ENCODE measurements at regions not wholly inside any gene's neighbourhood (a gene's known extent, or its start where the extent isn't known, plus 50 kb on each side); places are given as distances from the start of the nearest gene placed in this dataset.

DNA sequence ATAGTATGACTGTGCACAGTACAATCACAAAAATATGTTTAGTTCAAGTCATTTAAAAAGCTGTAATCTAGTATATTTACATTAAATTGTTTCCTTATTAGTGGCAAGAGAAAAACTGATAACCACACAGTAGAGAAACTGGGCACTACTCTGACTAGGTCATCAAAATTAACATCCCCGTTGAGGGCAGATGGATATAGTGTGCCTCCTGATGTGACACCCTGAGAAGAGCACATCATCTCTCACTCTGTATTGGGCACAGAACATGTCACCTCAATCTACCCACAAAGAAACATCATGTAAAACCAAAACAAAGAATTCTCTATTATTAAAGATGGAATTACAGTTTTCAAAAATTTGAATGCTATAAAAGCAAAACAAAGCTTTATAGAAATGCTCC, 221.9 kb upstream of the NANOGP8 start:
- TF ChIP-seq, protein P1, sequence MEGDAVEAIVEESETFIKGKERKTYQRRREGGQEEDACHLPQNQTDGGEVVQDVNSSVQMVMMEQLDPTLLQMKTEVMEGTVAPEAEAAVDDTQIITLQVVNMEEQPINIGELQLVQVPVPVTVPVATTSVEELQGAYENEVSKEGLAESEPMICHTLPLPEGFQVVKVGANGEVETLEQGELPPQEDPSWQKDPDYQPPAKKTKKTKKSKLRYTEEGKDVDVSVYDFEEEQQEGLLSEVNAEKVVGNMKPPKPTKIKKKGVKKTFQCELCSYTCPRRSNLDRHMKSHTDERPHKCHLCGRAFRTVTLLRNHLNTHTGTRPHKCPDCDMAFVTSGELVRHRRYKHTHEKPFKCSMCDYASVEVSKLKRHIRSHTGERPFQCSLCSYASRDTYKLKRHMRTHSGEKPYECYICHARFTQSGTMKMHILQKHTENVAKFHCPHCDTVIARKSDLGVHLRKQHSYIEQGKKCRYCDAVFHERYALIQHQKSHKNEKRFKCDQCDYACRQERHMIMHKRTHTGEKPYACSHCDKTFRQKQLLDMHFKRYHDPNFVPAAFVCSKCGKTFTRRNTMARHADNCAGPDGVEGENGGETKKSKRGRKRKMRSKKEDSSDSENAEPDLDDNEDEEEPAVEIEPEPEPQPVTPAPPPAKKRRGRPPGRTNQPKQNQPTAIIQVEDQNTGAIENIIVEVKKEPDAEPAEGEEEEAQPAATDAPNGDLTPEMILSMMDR (IDR thresholded peaks at IDR 0.05), result no peak
- no peak for TF ChIP-seq POLR2A (IDR thresholded peaks at IDR 0.05)

Data from prostate gland (tissue), 2 donors.